Adrenal gland (tissue), 9 donors: ENCODE measurements at regions not wholly inside any gene's neighbourhood (a gene's known extent, or its start where the extent isn't known, plus 50 kb on each side); places are given as distances from the start of the nearest gene placed in this dataset.
"Not testable (repeated sequence)": the region's sequence is repeated elsewhere in the genome, so short reads cannot be mapped to it uniquely, and the experiment has no call there.

Experiments
- DNase-seq, 7 donors: peaks; one replicate each; pipeline ENCODE4 v3.0.0-alpha.2; 2019 to 2020
- H3K27ac ChIP-seq, 5 donors: fragments of 200-600 bp; sonication (generic) in 4 of 5; 1 replicate in 3 of 5; 2 replicates in 2 of 5; pipeline versions ENCODE4 v1.5.1 to v1.8.0; 2016 to 2020; ENCODE audit warnings: mild to moderate bottlenecking in 1 of 5
- H3K27me3 ChIP-seq: fragments of 200-600 bp; 2 replicates; pipeline ENCODE4 v1.8.0; 2021
- H3K36me3 ChIP-seq, 2 donors: fragments of 200-600 bp; replicated peaks in 1 of 2; 1 replicate in 1 of 2; 2 replicates in 1 of 2; pipeline versions ENCODE4 v1.5.1 to v1.8.0; 2018 to 2022
- H3K4me1 ChIP-seq, 2 donors: fragments of 200-600 bp; replicated peaks in 1 of 2; 1 replicate in 1 of 2; 2 replicates in 1 of 2; pipeline versions ENCODE4 v1.5.1 to v1.8.0; 2018 to 2021
- H3K4me3 ChIP-seq, 4 donors: fragments of 200-600 bp; sonication (generic) in 3 of 4; one replicate each; pipeline ENCODE4 v1.5.1; 2016 to 2018
- H3K9me3 ChIP-seq, 3 donors: fragments of 200-600 bp; sonication (generic) in 1 of 3; replicated peaks in 1 of 3; 1 replicate in 2 of 3; 2 replicates in 1 of 3; pipeline versions ENCODE4 v1.5.1 to v1.8.0; 2016 to 2021
- CTCF ChIP-seq, 6 experiments: fragments of 450-650 bp in 4 of 6; fragments of 200-600 bp in 2 of 6; sonication (generic) in 1 of 6; IDR thresholded peaks; 1 replicate in 5 of 6; 2 replicates in 1 of 6; pipeline versions ENCODE4 v1.5.1 to v1.8.0; 2016 to 2021; ENCODE audit warnings: antibody characterized with exemption in 6 of 6, mild to moderate bottlenecking in 2 of 6, moderate library complexity in 1 of 6
- POLR2A ChIP-seq, 2 donors: fragments of 450-650 bp; IDR thresholded peaks; one replicate each; pipeline ENCODE4 v1.6.1; 2017; ENCODE audit warnings: antibody characterized with exemption in 2 of 2, mild to moderate bottlenecking in 2 of 2, moderate library complexity in 1 of 2
- WGBS, 4 donors: extraction: QIAGEN DNeasy Blood & Tissue Kit in 2 of 4; methylation state at CpG; one replicate each; pipeline versions ENCODE4 v1.1.5 to v1.1.7; 2013 to 2017; 5-methylcytosine and 5-hydroxymethylcytosine counted together
- intact Hi-C, 2 donors: fragments of 100-400 bp; cut with DNase I; formaldehyde crosslinking; loops; one replicate each; pipeline versions ENCODE4 v1.14.1 to v1.15.0; 2022 to 2023
- donor health status: healthy with polysubstance abuse.
- donor health status: Bipolar disorder and iron deficiency.
- donor health status: DM: yes; HTN: yes; CAD: no.
- donor health status: DM: no; HTN: no; CAD: no.
- donor health status: DM: no; HTN: no; CAD: no.

GRCh38 chr6:153302133-153302532 lies 171.1 kb upstream of the RGS17 start:
- intact Hi-C loops = no loop called here
- WGBS, 4 donors = 54 to 73% (median 67%) methylated on average over 3 to 8 of the region's 8 CpGs
- no peak for DNase-seq
- Histone ChIP-seq H3K4me3 (no peak overlapping the region), H3K27ac (no peak overlapping the region), H3K27me3 (no peaks in the 10 kb centered on the region), H3K9me3 (no peaks in the 10 kb centered on the region), H3K4me1 (no peaks in the 10 kb centered on the region), H3K36me3 (no peaks in the 10 kb centered on the region)
- TF ChIP-seq CTCF (IDR thresholded peaks at IDR 0.05) (no peak), POLR2A (IDR thresholded peaks at IDR 0.05) (no peak)

- intact Hi-C loops = no loop called here
- Histone ChIP-seq H3K36me3 (no peaks in the 10 kb centered on the region), H3K9me3 (no peaks in the 10 kb centered on the region), H3K4me1 (no peaks in the 10 kb centered on the region), H3K4me3 (no peak overlapping the region), H3K27ac (no peak overlapping the region), H3K27me3 (no peaks in the 10 kb centered on the region)
- no peak for TF ChIP-seq POLR2A (IDR thresholded peaks at IDR 0.05)
- no peak for TF ChIP-seq CTCF (IDR thresholded peaks at IDR 0.05)
- 47 to 59% (median 50%) methylated on average over 5 to 6 of the region's 6 CpGs for WGBS, 4 donors
- DNase-seq = no peak
Observed at GRCh38 chr6:153301602-153302001, 170.5 kb upstream of the RGS17 start.

- 83 to 93% (median 85%) methylated on average over 13 to 14 of the region's 14 CpGs for WGBS, 4 donors
- H3K36me3 ChIP-seq, H3K4me3 ChIP-seq, intact Hi-C loops, H3K9me3 ChIP-seq, H3K27me3 ChIP-seq, DNase-seq, H3K4me1 ChIP-seq, H3K27ac ChIP-seq: not testable (repeated sequence)
Observed at GRCh38 chr6:153282456-153282855, 151.4 kb upstream of the RGS17 start.

GRCh38 chr6:153275997-153276396 lies 144.9 kb upstream of the RGS17 start:
- intact Hi-C loops = no loop called here

More at GRCh38 chr6:153275997-153276396, 144.9 kb upstream of the RGS17 start:
- H3K27ac ChIP-seq = no peak overlapping the region
- no peak for DNase-seq
- H3K9me3 ChIP-seq = no peaks in the 10 kb centered on the region
- 66 to 75% (median 69%) methylated on average over 3 of the region's 3 CpGs for WGBS, 4 donors
- H3K4me1 ChIP-seq = no peaks in the 10 kb centered on the region
- TF ChIP-seq CTCF (IDR thresholded peaks at IDR 0.05) (no peak), POLR2A (IDR thresholded peaks at IDR 0.05) (no peak)
- H3K27me3 ChIP-seq = no peaks in the 10 kb centered on the region
- no peaks in the 10 kb centered on the region for H3K36me3 ChIP-seq
- no peak overlapping the region for H3K4me3 ChIP-seq
